ENCODE measurements at regions not wholly inside any gene's neighbourhood (a gene's known extent, or its start where the extent isn't known, plus 50 kb on each side); places are given as distances from the start of the nearest gene placed in this dataset.

DNA sequence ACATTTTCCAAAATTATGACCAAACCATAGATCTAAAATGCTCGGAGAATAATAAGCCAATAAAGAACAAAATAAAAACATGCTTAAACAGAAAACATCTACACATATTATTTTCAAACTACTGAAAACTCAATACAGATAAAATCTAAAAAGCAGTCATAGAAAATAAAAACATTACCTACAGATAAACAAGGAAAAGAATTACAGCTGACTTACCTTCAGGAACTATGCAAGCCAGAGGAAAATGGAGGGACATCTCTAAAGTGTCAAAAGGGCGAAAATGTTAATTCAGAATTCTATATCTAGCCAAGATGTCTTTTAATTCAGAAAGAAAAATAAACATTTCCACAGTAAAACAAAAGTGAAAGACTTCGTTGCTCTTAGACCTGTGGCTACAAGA is 112.9 kb upstream of the GYPC start:
- DNase-seq (ENCODE audit: low spot score), result no peak
- no peaks in the 10 kb centered on the region for H3K27me3 ChIP-seq (ENCODE audit: control insufficient read depth in 4 of 4, insufficient read depth in 4 of 4, low read length in 3 of 4)
- H3K9me3 ChIP-seq (ENCODE audit: control insufficient read depth in 4 of 4, low read length in 3 of 4), result peaks cover 0 to 11% (median under 1%) of the 10 kb centered on the region in 4 donors
- no peak overlapping the region for H3K4me3 ChIP-seq (ENCODE audit: low read depth in 1 of 3, low read length in 3 of 3)
- TF ChIP-seq HNF4G (IDR thresholded peaks at IDR 0.05), result no peak
- TF ChIP-seq, protein P1, sequence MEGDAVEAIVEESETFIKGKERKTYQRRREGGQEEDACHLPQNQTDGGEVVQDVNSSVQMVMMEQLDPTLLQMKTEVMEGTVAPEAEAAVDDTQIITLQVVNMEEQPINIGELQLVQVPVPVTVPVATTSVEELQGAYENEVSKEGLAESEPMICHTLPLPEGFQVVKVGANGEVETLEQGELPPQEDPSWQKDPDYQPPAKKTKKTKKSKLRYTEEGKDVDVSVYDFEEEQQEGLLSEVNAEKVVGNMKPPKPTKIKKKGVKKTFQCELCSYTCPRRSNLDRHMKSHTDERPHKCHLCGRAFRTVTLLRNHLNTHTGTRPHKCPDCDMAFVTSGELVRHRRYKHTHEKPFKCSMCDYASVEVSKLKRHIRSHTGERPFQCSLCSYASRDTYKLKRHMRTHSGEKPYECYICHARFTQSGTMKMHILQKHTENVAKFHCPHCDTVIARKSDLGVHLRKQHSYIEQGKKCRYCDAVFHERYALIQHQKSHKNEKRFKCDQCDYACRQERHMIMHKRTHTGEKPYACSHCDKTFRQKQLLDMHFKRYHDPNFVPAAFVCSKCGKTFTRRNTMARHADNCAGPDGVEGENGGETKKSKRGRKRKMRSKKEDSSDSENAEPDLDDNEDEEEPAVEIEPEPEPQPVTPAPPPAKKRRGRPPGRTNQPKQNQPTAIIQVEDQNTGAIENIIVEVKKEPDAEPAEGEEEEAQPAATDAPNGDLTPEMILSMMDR (IDR thresholded peaks at IDR 0.05; ENCODE audit: low read depth, low read length, missing input control), result no peak
- 76% methylated on average over 3 of the region's 3 CpGs for WGBS
- no peak overlapping the region for H3K9ac ChIP-seq (ENCODE audit: low read depth in 1 of 2, low read length in 2 of 2)
- no peak overlapping the region for H3K27ac ChIP-seq (ENCODE audit: low read depth in 1 of 2, low read length in 2 of 2)
- no peaks in the 10 kb centered on the region for H3K36me3 ChIP-seq (ENCODE audit: control insufficient read depth in 4 of 4, insufficient read depth in 3 of 4, low read depth in 1 of 4, low read length in 3 of 4)
- no peaks in the 10 kb centered on the region for H3K4me1 ChIP-seq (ENCODE audit: control insufficient read depth in 4 of 4, insufficient read depth in 4 of 4, low read length in 3 of 4)

DNA sequence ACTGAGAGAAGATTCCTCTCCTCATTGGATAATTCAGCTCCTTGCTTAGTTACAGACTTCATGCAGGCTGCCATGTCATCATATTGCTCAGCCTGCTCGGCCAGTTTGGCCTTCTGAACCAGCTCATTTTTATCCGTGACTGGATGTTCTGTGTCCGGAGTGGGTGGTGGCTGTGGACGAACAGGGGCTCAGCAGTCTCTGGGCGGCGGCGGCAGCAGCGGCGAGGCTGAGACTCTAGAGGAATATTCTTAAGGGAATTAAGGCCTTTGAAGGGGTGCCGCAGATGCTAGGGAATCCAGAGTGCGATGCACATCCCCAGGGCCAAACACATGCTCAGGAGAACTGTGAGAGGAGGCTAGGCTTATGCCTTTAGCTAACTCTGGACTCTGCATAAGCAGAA is 97.9 kb upstream of the GYPC start:
- TF ChIP-seq, protein P2, sequence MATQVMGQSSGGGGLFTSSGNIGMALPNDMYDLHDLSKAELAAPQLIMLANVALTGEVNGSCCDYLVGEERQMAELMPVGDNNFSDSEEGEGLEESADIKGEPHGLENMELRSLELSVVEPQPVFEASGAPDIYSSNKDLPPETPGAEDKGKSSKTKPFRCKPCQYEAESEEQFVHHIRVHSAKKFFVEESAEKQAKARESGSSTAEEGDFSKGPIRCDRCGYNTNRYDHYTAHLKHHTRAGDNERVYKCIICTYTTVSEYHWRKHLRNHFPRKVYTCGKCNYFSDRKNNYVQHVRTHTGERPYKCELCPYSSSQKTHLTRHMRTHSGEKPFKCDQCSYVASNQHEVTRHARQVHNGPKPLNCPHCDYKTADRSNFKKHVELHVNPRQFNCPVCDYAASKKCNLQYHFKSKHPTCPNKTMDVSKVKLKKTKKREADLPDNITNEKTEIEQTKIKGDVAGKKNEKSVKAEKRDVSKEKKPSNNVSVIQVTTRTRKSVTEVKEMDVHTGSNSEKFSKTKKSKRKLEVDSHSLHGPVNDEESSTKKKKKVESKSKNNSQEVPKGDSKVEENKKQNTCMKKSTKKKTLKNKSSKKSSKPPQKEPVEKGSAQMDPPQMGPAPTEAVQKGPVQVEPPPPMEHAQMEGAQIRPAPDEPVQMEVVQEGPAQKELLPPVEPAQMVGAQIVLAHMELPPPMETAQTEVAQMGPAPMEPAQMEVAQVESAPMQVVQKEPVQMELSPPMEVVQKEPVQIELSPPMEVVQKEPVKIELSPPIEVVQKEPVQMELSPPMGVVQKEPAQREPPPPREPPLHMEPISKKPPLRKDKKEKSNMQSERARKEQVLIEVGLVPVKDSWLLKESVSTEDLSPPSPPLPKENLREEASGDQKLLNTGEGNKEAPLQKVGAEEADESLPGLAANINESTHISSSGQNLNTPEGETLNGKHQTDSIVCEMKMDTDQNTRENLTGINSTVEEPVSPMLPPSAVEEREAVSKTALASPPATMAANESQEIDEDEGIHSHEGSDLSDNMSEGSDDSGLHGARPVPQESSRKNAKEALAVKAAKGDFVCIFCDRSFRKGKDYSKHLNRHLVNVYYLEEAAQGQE (IDR thresholded peaks at IDR 0.05), result no peak
- TF ChIP-seq YY1 (IDR thresholded peaks at IDR 0.05), result no peak
- no peak for TF ChIP-seq RXRA (IDR thresholded peaks at IDR 0.05)
- TF ChIP-seq, protein P3, sequence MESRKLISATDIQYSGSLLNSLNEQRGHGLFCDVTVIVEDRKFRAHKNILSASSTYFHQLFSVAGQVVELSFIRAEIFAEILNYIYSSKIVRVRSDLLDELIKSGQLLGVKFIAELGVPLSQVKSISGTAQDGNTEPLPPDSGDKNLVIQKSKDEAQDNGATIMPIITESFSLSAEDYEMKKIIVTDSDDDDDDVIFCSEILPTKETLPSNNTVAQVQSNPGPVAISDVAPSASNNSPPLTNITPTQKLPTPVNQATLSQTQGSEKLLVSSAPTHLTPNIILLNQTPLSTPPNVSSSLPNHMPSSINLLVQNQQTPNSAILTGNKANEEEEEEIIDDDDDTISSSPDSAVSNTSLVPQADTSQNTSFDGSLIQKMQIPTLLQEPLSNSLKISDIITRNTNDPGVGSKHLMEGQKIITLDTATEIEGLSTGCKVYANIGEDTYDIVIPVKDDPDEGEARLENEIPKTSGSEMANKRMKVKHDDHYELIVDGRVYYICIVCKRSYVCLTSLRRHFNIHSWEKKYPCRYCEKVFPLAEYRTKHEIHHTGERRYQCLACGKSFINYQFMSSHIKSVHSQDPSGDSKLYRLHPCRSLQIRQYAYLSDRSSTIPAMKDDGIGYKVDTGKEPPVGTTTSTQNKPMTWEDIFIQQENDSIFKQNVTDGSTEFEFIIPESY (IDR thresholded peaks at IDR 0.05), result no peak
- no peak for TF ChIP-seq JUND (IDR thresholded peaks at IDR 0.05)
- TF ChIP-seq SP1 (IDR thresholded peaks at IDR 0.05), result no peak
- TF ChIP-seq HNF4A (conservative IDR thresholded peaks at IDR 0.05), result no peak
- no peaks in the 10 kb centered on the region for H3K36me3 ChIP-seq (ENCODE audit: control insufficient read depth in 4 of 4, insufficient read depth in 3 of 4, low read depth in 1 of 4, low read length in 3 of 4)
- 87% methylated on average over 11 of the region's 11 CpGs for WGBS

DNA sequence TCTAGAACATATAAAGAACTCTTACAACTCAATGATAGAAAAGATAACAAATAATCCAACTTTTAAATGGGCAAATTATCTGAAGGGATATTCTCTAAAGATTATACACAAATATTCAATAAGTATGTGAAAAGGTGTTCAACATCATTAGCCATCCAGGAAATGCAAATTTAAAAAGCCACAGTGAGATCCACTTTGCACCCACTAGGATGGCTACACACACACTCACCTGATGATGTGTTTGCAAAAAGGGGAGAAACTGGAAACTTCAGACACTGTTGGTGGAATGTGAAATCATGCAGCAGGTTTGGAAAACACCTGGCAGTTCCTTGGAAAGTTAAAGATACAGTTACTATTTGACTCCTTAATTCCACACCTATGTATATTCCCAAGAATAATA is 87.2 kb upstream of the GYPC start:
- Histone ChIP-seq H3K4me3 (ENCODE audit: low read depth in 1 of 3, low read length in 3 of 3) (no peak overlapping the region), H3K9ac (ENCODE audit: low read depth in 1 of 2, low read length in 2 of 2) (no peak overlapping the region), H3K9me3 (ENCODE audit: control insufficient read depth in 4 of 4, low read length in 3 of 4) (no peaks in the 10 kb centered on the region), H3K36me3 (ENCODE audit: control insufficient read depth in 4 of 4, insufficient read depth in 3 of 4, low read depth in 1 of 4, low read length in 3 of 4) (no peaks in the 10 kb centered on the region), H3K27ac (ENCODE audit: low read depth in 1 of 2, low read length in 2 of 2) (no peak overlapping the region), H3K27me3 (ENCODE audit: control insufficient read depth in 4 of 4, insufficient read depth in 4 of 4, low read length in 3 of 4) (no peaks in the 10 kb centered on the region), H3K4me1 (ENCODE audit: control insufficient read depth in 4 of 4, insufficient read depth in 4 of 4, low read length in 3 of 4) (no peaks in the 10 kb centered on the region)
- no peak for TF ChIP-seq TAF1 (conservative IDR thresholded peaks at IDR 0.05)
- no peak for TF ChIP-seq NR2F2 (IDR thresholded peaks at IDR 0.05)
- no peak for TF ChIP-seq HNF4G (IDR thresholded peaks at IDR 0.05)
- TF ChIP-seq, protein P3 (IDR thresholded peaks at IDR 0.05), result no peak
- TF ChIP-seq GABPA (IDR thresholded peaks at IDR 0.05 in 1 of 2, conservative IDR thresholded peaks at IDR 0.05 in 1 of 2), result no peak
- no peak for TF ChIP-seq YY1 (IDR thresholded peaks at IDR 0.05)
- no peak for DNase-seq (ENCODE audit: low spot score)

More for the DNA sequence above, 97.9 kb upstream of the GYPC start:
- Histone ChIP-seq H3K27ac (ENCODE audit: low read depth in 1 of 2, low read length in 2 of 2) (no peak overlapping the region), H3K9ac (ENCODE audit: low read depth in 1 of 2, low read length in 2 of 2) (no peak overlapping the region), H3K27me3 (ENCODE audit: control insufficient read depth in 4 of 4, insufficient read depth in 4 of 4, low read length in 3 of 4) (no peaks in the 10 kb centered on the region), H3K4me3 (ENCODE audit: low read depth in 1 of 3, low read length in 3 of 3) (no peak overlapping the region), H3K4me1 (ENCODE audit: control insufficient read depth in 4 of 4, insufficient read depth in 4 of 4, low read length in 3 of 4) (no peaks in the 10 kb centered on the region), H3K9me3 (ENCODE audit: control insufficient read depth in 4 of 4, low read length in 3 of 4) (no peaks in the 10 kb centered on the region)
- no peak for DNase-seq (ENCODE audit: low spot score)
